Mesenchymal stem cell (in vitro differentiated cells and primary cell): ENCODE measurements at regions not wholly inside any gene's neighbourhood (a gene's known extent, or its start where the extent isn't known, plus 50 kb on each side); places are given as distances from the start of the nearest gene placed in this dataset.
A peak's percentile ranks its signal among the peaks of the same experiment; 100 is the strongest.

Source experiments
- DNase-seq: peaks from one replicate; pipeline ENCODE4 v3.0.0-alpha.2; 2013
- H2AFZ ChIP-seq: one replicate; pipeline ENCODE4 v1.6.1; 2013; ENCODE audit warnings: low read depth, mild to moderate bottlenecking, control low read depth, inconsistent platforms, low read length, moderate library complexity
- H2AK5ac ChIP-seq: 2 replicates; pipeline ENCODE4 v1.6.1; 2013; ENCODE audit warnings: low read length, moderate library complexity, mild to moderate bottlenecking, inconsistent platforms; ENCODE audit not compliant: severe bottlenecking
- H2BK120ac ChIP-seq: one replicate; pipeline ENCODE4 v1.6.1; 2013; ENCODE audit warnings: low read depth, mild to moderate bottlenecking, inconsistent platforms, low read length, moderate library complexity
- H2BK12ac ChIP-seq, 2 experiments: one replicate each; pipeline ENCODE4 v1.6.1; 2013; ENCODE audit warnings: inconsistent platforms in 2 of 2, low read length in 2 of 2, mild to moderate bottlenecking in 2 of 2, moderate library complexity in 2 of 2, control low read depth in 1 of 2
- H2BK15ac ChIP-seq: one replicate; pipeline ENCODE4 v1.6.1; 2013; ENCODE audit warnings: mild to moderate bottlenecking, low read depth, inconsistent platforms; ENCODE audit not compliant: poor library complexity, severe bottlenecking
- H2BK5ac ChIP-seq: 2 replicates; pipeline ENCODE4 v1.6.1; 2013; ENCODE audit warnings: low read depth, mild to moderate bottlenecking, low read length, control low read depth, inconsistent platforms; ENCODE audit not compliant: poor library complexity, severe bottlenecking
- H3K14ac ChIP-seq, 2 experiments: one replicate each; pipeline ENCODE4 v1.6.1; 2013; ENCODE audit warnings: inconsistent platforms in 2 of 2, low read length in 2 of 2, control low read depth in 1 of 2, mild to moderate bottlenecking in 1 of 2, moderate library complexity in 1 of 2
- H3K18ac ChIP-seq, 2 experiments: one replicate each; pipeline ENCODE4 v1.6.1; 2013; ENCODE audit warnings: inconsistent platforms in 2 of 2, low read length in 2 of 2, control low read depth in 1 of 2, low read depth in 1 of 2, mild to moderate bottlenecking in 1 of 2
- H3K23ac ChIP-seq, 2 experiments: one replicate each; pipeline ENCODE4 v1.6.1; 2013; ENCODE audit warnings: inconsistent platforms in 2 of 2, low read length in 2 of 2, mild to moderate bottlenecking in 2 of 2, moderate library complexity in 2 of 2, control low read depth in 1 of 2
- H3K27ac ChIP-seq: 2 replicates; pipeline ENCODE4 v1.5.1; 2013; ENCODE audit warnings: mild to moderate bottlenecking, moderate library complexity, low read length, control low read depth, inconsistent platforms; ENCODE audit not compliant: poor library complexity, severe bottlenecking
- H3K27me3 ChIP-seq, 2 experiments: 2 replicates each; pipeline versions ENCODE4 v1.6.1 to v1.7.0; 2013; ENCODE audit warnings: low read length in 2 of 2, mild to moderate bottlenecking in 2 of 2, moderate library complexity in 2 of 2, control low read depth in 1 of 2, inconsistent platforms in 1 of 2; ENCODE audit not compliant: control insufficient read depth in 1 of 2, insufficient read depth in 1 of 2
- H3K36me3 ChIP-seq, 2 experiments: 2 replicates each; pipeline versions ENCODE4 v1.6.1 to v1.7.0; 2013; ENCODE audit warnings: low read length in 2 of 2, control low read depth in 1 of 2, inconsistent platforms in 1 of 2, low read depth in 1 of 2, mild to moderate bottlenecking in 1 of 2; ENCODE audit not compliant: insufficient read depth in 2 of 2, control insufficient read depth in 1 of 2
- H3K4ac ChIP-seq, 2 experiments: one replicate each; pipeline ENCODE4 v1.6.1; 2013; ENCODE audit warnings: inconsistent platforms in 2 of 2, low read length in 2 of 2, mild to moderate bottlenecking in 2 of 2, moderate library complexity in 2 of 2, control low read depth in 1 of 2, low read depth in 1 of 2
- H3K4me1 ChIP-seq: 2 replicates; pipeline ENCODE4 v1.6.1; 2013; ENCODE audit warnings: low read depth, low read length, control low read depth; ENCODE audit not compliant: control insufficient read depth, insufficient read depth
- H3K4me2 ChIP-seq: 2 replicates; pipeline ENCODE4 v1.6.1; 2013; ENCODE audit warnings: low read length, mild to moderate bottlenecking, inconsistent platforms; ENCODE audit not compliant: poor library complexity, severe bottlenecking
- H3K4me3 ChIP-seq, 2 experiments: 2 replicates each; pipeline versions ENCODE4 v1.5.1 to v1.7.0; 2013; ENCODE audit warnings: low read length in 2 of 2, mild to moderate bottlenecking in 2 of 2, control low read depth in 1 of 2, low read depth in 1 of 2; ENCODE audit not compliant: insufficient read depth in 1 of 2
- H3K79me1 ChIP-seq: replicated peaks from 2 replicates; pipeline ENCODE4 v1.6.1; 2013; ENCODE audit warnings: mild to moderate bottlenecking, control low read depth, low read length, inconsistent platforms; ENCODE audit not compliant: poor library complexity, severe bottlenecking
- H3K9ac ChIP-seq: 2 replicates; pipeline ENCODE4 v1.7.0; 2013; ENCODE audit warnings: mild to moderate bottlenecking, low read length, moderate library complexity
- H3K9me3 ChIP-seq: 2 replicates; pipeline ENCODE4 v1.7.0; 2013; ENCODE audit warnings: mild to moderate bottlenecking, low read length; ENCODE audit not compliant: control insufficient read depth
- H4K8ac ChIP-seq: one replicate; pipeline ENCODE4 v1.6.1; 2013; ENCODE audit warnings: inconsistent platforms, mild to moderate bottlenecking, low read length, moderate library complexity
- H4K91ac ChIP-seq: one replicate; pipeline ENCODE4 v1.6.1; 2013; ENCODE audit warnings: mild to moderate bottlenecking, low read length, inconsistent platforms
- WGBS: methylation state at CpG from one replicate; pipeline ENCODE4 v1.1.7; 2013; ENCODE audit warnings: mixed read lengths; 5-methylcytosine and 5-hydroxymethylcytosine counted together

- Histone ChIP-seq H4K91ac (no peak overlapping the region), H3K18ac (no peak overlapping the region), H2BK12ac (no peak overlapping the region), H4K8ac (no peak overlapping the region), H2AK5ac (no peak overlapping the region), H3K9me3 (peaks cover 4% of the 10 kb centered on the region), H3K27me3 (no peaks in the 10 kb centered on the region), H3K9ac (no peak overlapping the region), H3K36me3 (no peaks in the 10 kb centered on the region), H3K14ac (no peak overlapping the region), H3K4me2 (no peak overlapping the region), H3K4ac (no peak overlapping the region), H3K4me1 (no peaks in the 10 kb centered on the region), H3K27ac (no peak overlapping the region), H2BK15ac (no peak overlapping the region), H2BK120ac (no peak overlapping the region), H2BK5ac (no peak overlapping the region), H3K23ac (no peak overlapping the region), H2AFZ (no peak overlapping the region), H3K4me3 (no peak overlapping the region), H3K79me1 (no peaks in the 10 kb centered on the region)
- WGBS: 63% methylated on average over 4 of the region's 6 CpGs
- DNase-seq: no peak
Measured at GRCh38 chr2:182477774-182478173, 50.9 kb upstream of the PDE1A start.

GRCh38 chr2:182481676-182482075, 54.8 kb upstream of the PDE1A start:
- Histone ChIP-seq H3K9me3 (no peaks in the 10 kb centered on the region), H2AK5ac (no peak overlapping the region), H4K91ac (no peak overlapping the region), H3K23ac (no peak overlapping the region), H2BK12ac (no peak overlapping the region), H3K27ac (no peak overlapping the region), H3K4ac (no peak overlapping the region), H3K27me3 (no peaks in the 10 kb centered on the region), H3K9ac (no peak overlapping the region), H3K4me1 (no peaks in the 10 kb centered on the region), H3K79me1 (no peaks in the 10 kb centered on the region), H2BK15ac (no peak overlapping the region), H3K36me3 (no peaks in the 10 kb centered on the region), H3K4me3 (no peak overlapping the region), H4K8ac (no peak overlapping the region), H2BK5ac (no peak overlapping the region), H2AFZ (no peak overlapping the region), H3K4me2 (no peak overlapping the region), H3K14ac (no peak overlapping the region), H3K18ac (no peak overlapping the region), H2BK120ac (no peak overlapping the region)
- DNase-seq: no peak
- 86% methylated on average over 1 of the region's 2 CpGs for WGBS

- H4K91ac ChIP-seq: no peak overlapping the region
- H4K8ac ChIP-seq: no peak overlapping the region
- no peak overlapping the region for H2AFZ ChIP-seq
- H3K4me2 ChIP-seq: no peak overlapping the region
- H3K27me3 ChIP-seq: no peaks in the 10 kb centered on the region
- no peak overlapping the region for H3K9ac ChIP-seq
- no peak overlapping the region for H3K4me3 ChIP-seq
- H3K23ac ChIP-seq: no peak overlapping the region
- no peak overlapping the region for H3K4ac ChIP-seq
- H3K9me3 ChIP-seq: no peaks in the 10 kb centered on the region
- H3K27ac ChIP-seq: no peak overlapping the region
- no peak overlapping the region for H2BK12ac ChIP-seq
- no peaks in the 10 kb centered on the region for H3K79me1 ChIP-seq
- no peak overlapping the region for H3K18ac ChIP-seq
- no peak for DNase-seq
- H2BK15ac ChIP-seq: no peak overlapping the region
- WGBS: 100% methylated on average over 2 of the region's 2 CpGs
- no peak overlapping the region for H2BK5ac ChIP-seq
- H2BK120ac ChIP-seq: no peak overlapping the region
- no peaks in the 10 kb centered on the region for H3K4me1 ChIP-seq
- H2AK5ac ChIP-seq: no peak overlapping the region
- H3K36me3 ChIP-seq: no peaks in the 10 kb centered on the region
- H3K14ac ChIP-seq: no peak overlapping the region
Measured at GRCh38 chr2:182482511-182482910, 55.7 kb upstream of the PDE1A start.

- peaks cover 3% of the 10 kb centered on the region for H3K4me1 ChIP-seq
- peak overlapping the region; percentile 52 for H4K8ac ChIP-seq
- peaks cover 2% of the 10 kb centered on the region for H3K79me1 ChIP-seq
- 99% methylated on average over 2 of the region's 2 CpGs for WGBS
- H3K9me3 ChIP-seq: no peaks in the 10 kb centered on the region
- H2BK120ac ChIP-seq: no peak overlapping the region
- H2AFZ ChIP-seq: no peak overlapping the region
- no peak overlapping the region for H3K4me2 ChIP-seq
- no peaks in the 10 kb centered on the region for H3K36me3 ChIP-seq
- H2AK5ac ChIP-seq: no peak overlapping the region
- H3K18ac ChIP-seq: no peak overlapping the region
- no peak overlapping the region for H3K27ac ChIP-seq
- no peak overlapping the region for H2BK12ac ChIP-seq
- H3K4ac ChIP-seq: peak overlapping the region in 1 of 2 experiments; percentile 3
- peak; percentile 3 for DNase-seq
- H3K23ac ChIP-seq: no peak overlapping the region
- H3K4me3 ChIP-seq: no peak overlapping the region
- no peaks in the 10 kb centered on the region for H3K27me3 ChIP-seq
- peak overlapping the region; percentile 82 for H4K91ac ChIP-seq
- H3K9ac ChIP-seq: no peak overlapping the region
- peak overlapping the region in 1 of 2 experiments; percentile 44 for H3K14ac ChIP-seq
- no peak overlapping the region for H2BK15ac ChIP-seq
- H2BK5ac ChIP-seq: no peak overlapping the region
Measured at GRCh38 chr2:182496596-182496995, 69.8 kb upstream of the PDE1A start.
